Fibroblast of lung (primary cell): ENCODE measurements at regions not wholly inside any gene's neighbourhood (a gene's known extent, or its start where the extent isn't known, plus 50 kb on each side); places are given as distances from the start of the nearest gene placed in this dataset.

Experiments
- DNase-seq, 2 donors: peaks; one replicate each; pipeline versions ENCODE4 v3.0.0 to v3.0.0-alpha.2; 2010; ENCODE audit warnings: low read depth in 2 of 2
- H2AFZ ChIP-seq: 2 replicates; pipeline ENCODE4 v1.5.1; 2012; ENCODE audit warnings: low read length, control low read depth, inconsistent platforms
- H3K27ac ChIP-seq: 2 replicates; pipeline ENCODE4 v1.5.1; 2011; ENCODE audit warnings: low read length, control low read depth; ENCODE audit not compliant: insufficient read depth
- H3K27me3 ChIP-seq: 2 replicates; pipeline ENCODE4 v1.5.1; 2011; ENCODE audit warnings: mild to moderate bottlenecking, low read length; ENCODE audit not compliant: control insufficient read depth, insufficient read depth
- H3K36me3 ChIP-seq: 2 replicates; pipeline ENCODE4 v1.5.1; 2011; ENCODE audit warnings: low read length; ENCODE audit not compliant: control insufficient read depth, insufficient read depth
- H3K4me1 ChIP-seq: 2 replicates; pipeline ENCODE4 v1.5.1; 2011; ENCODE audit warnings: low read length; ENCODE audit not compliant: control insufficient read depth, insufficient read depth; ENCODE audit errors: extremely low read depth
- H3K4me2 ChIP-seq: 2 replicates; pipeline ENCODE4 v1.5.1; 2011; ENCODE audit warnings: low read length, control low read depth; ENCODE audit not compliant: insufficient read depth; ENCODE audit errors: extremely low read depth
- H3K4me3 ChIP-seq, 4 experiments: fragments of 200-600 bp in 1 of 4; sonication (generic) in 1 of 4; replicated peaks in 1 of 4; 2 replicates each; pipeline ENCODE4 v1.5.1; 2011 to 2016; ENCODE audit warnings: low read length in 4 of 4, low read depth in 3 of 4, mild to moderate bottlenecking in 3 of 4, control low read depth in 2 of 4, inconsistent platforms in 1 of 4, mixed read lengths in 1 of 4; ENCODE audit not compliant: insufficient read depth in 1 of 4; ENCODE audit errors: control extremely low read depth in 1 of 4
- H3K79me2 ChIP-seq: 2 replicates; pipeline ENCODE4 v1.5.1; 2012; ENCODE audit warnings: mild to moderate bottlenecking, low read length, inconsistent platforms; ENCODE audit not compliant: control insufficient read depth, insufficient read depth
- H3K9ac ChIP-seq: 2 replicates; pipeline ENCODE4 v1.5.1; 2011; ENCODE audit warnings: mild to moderate bottlenecking, low read length, control low read depth; ENCODE audit not compliant: insufficient read depth
- H3K9me3 ChIP-seq: 2 replicates; pipeline ENCODE4 v1.5.1; 2012; ENCODE audit warnings: low read depth, low read length; ENCODE audit not compliant: control insufficient read depth, insufficient read depth
- H4K20me1 ChIP-seq: 2 replicates; pipeline ENCODE4 v1.5.1; 2011; ENCODE audit warnings: low read length; ENCODE audit not compliant: control insufficient read depth, insufficient read depth; ENCODE audit errors: extremely low read depth
- CTCF ChIP-seq, 2 donors: IDR thresholded peaks in 1 of 2; conservative IDR thresholded peaks in 1 of 2; 1 replicate in 1 of 2; 2 replicates in 1 of 2; pipeline ENCODE4 v1.5.1; 2011 to 2012; ENCODE audit warnings: low read length in 2 of 2, control low read depth in 1 of 2, inconsistent platforms in 1 of 2, low read depth in 1 of 2, mild to moderate bottlenecking in 1 of 2
- EZH2 ChIP-seq: IDR thresholded peaks from 2 replicates; pipeline ENCODE4 v1.5.1; 2012; ENCODE audit warnings: low read length, control low read depth, mild to moderate bottlenecking; ENCODE audit errors: missing control alignments

- no peak for DNase-seq
- no peaks in the 10 kb centered on the region for H3K27me3 ChIP-seq
- no peak overlapping the region for H3K27ac ChIP-seq
- no peaks in the 10 kb centered on the region for H3K36me3 ChIP-seq
- no peaks in the 10 kb centered on the region for H3K4me1 ChIP-seq
- no peak overlapping the region for H2AFZ ChIP-seq
- H3K4me3 ChIP-seq, result no peak overlapping the region
- H3K9me3 ChIP-seq, result no peaks in the 10 kb centered on the region
- H3K79me2 ChIP-seq, result no peaks in the 10 kb centered on the region
- TF ChIP-seq CTCF (conservative IDR thresholded peaks at IDR 0.05 in 1 of 2, IDR thresholded peaks at IDR 0.05 in 1 of 2; ENCODE audit: low read depth in 1 of 2, low read length in 2 of 2) (no peak), EZH2 (no peak)
- no peaks in the 10 kb centered on the region for H4K20me1 ChIP-seq
- H3K9ac ChIP-seq, result no peak overlapping the region
- H3K4me2 ChIP-seq, result no peak overlapping the region
Observed at GRCh38 chr17:5913032-5913531, 157.1 kb upstream of the WSCD1 start.

GRCh38 chr17:5913641-5914040 is 156.5 kb upstream of the WSCD1 start:
- TF ChIP-seq CTCF (conservative IDR thresholded peaks at IDR 0.05 in 1 of 2, IDR thresholded peaks at IDR 0.05 in 1 of 2; ENCODE audit: low read depth in 1 of 2, low read length in 2 of 2), result no peak
- no peak for TF ChIP-seq EZH2
- no peak for DNase-seq
- no peak overlapping the region for H2AFZ ChIP-seq

GRCh38 chr17:5915337-5915736 is 154.8 kb upstream of the WSCD1 start:
- Histone ChIP-seq H4K20me1 (no peaks in the 10 kb centered on the region), H2AFZ (no peak overlapping the region), H3K4me2 (no peak overlapping the region), H3K4me1 (no peaks in the 10 kb centered on the region), H3K79me2 (no peaks in the 10 kb centered on the region), H3K4me3 (no peak overlapping the region), H3K36me3 (no peaks in the 10 kb centered on the region), H3K27ac (no peak overlapping the region), H3K27me3 (no peaks in the 10 kb centered on the region), H3K9ac (no peak overlapping the region), H3K9me3 (no peaks in the 10 kb centered on the region)
- no peak for DNase-seq
- TF ChIP-seq CTCF (conservative IDR thresholded peaks at IDR 0.05 in 1 of 2, IDR thresholded peaks at IDR 0.05 in 1 of 2; ENCODE audit: low read depth in 1 of 2, low read length in 2 of 2) (no peak), EZH2 (no peak)

More at GRCh38 chr17:5913641-5914040, 156.5 kb upstream of the WSCD1 start:
- H3K4me3 ChIP-seq, result no peak overlapping the region
- no peaks in the 10 kb centered on the region for H3K79me2 ChIP-seq
- no peaks in the 10 kb centered on the region for H3K9me3 ChIP-seq
- no peaks in the 10 kb centered on the region for H3K27me3 ChIP-seq
- no peak overlapping the region for H3K4me2 ChIP-seq
- no peak overlapping the region for H3K27ac ChIP-seq
- H3K4me1 ChIP-seq, result no peaks in the 10 kb centered on the region
- no peak overlapping the region for H3K9ac ChIP-seq
- no peaks in the 10 kb centered on the region for H4K20me1 ChIP-seq
- no peaks in the 10 kb centered on the region for H3K36me3 ChIP-seq
